Vagina (tissue), 2 donors: ENCODE measurements at regions not wholly inside any gene's neighbourhood (a gene's known extent, or its start where the extent isn't known, plus 50 kb on each side); places are given as distances from the start of the nearest gene placed in this dataset.

ENCODE experiments used
- POLR2A ChIP-seq, 2 donors: fragments of 450-650 bp; IDR thresholded peaks; one replicate each; pipeline ENCODE4 v1.6.1; 2017; ENCODE audit warnings: antibody characterized with exemption in 2 of 2, mild to moderate bottlenecking in 2 of 2, moderate library complexity in 2 of 2
- TF ChIP-seq, protein P1 (sequence below), 3 experiments: fragments of 450-650 bp in 2 of 3; fragments of 200-600 bp in 1 of 3; sonication (generic) in 1 of 3; IDR thresholded peaks; one replicate each; pipeline ENCODE4 v1.5.1; 2017 to 2019; ENCODE audit warnings: antibody characterized with exemption in 3 of 3, mild to moderate bottlenecking in 2 of 3, moderate library complexity in 2 of 3

DNA sequence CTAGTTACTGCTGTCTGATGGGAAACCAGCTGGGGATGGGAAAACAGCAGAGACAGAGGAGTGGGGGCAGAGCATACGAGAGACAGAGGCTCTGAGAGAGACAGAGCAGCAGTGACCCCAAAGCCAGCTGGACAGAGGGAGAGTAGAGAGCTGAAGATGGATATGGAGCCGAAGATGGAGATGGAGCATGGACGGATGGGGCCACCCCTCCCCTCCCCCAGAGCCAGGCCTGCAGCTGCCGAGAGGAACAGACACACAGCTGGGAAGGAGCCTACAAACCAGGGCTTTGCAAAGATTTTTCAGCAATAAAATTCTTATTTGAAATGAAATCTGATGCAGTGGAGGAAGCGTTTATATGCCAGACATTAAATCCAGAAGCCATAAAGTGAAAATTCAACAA is 167.6 kb upstream of the LINGO1 start:
- TF ChIP-seq, protein P1, sequence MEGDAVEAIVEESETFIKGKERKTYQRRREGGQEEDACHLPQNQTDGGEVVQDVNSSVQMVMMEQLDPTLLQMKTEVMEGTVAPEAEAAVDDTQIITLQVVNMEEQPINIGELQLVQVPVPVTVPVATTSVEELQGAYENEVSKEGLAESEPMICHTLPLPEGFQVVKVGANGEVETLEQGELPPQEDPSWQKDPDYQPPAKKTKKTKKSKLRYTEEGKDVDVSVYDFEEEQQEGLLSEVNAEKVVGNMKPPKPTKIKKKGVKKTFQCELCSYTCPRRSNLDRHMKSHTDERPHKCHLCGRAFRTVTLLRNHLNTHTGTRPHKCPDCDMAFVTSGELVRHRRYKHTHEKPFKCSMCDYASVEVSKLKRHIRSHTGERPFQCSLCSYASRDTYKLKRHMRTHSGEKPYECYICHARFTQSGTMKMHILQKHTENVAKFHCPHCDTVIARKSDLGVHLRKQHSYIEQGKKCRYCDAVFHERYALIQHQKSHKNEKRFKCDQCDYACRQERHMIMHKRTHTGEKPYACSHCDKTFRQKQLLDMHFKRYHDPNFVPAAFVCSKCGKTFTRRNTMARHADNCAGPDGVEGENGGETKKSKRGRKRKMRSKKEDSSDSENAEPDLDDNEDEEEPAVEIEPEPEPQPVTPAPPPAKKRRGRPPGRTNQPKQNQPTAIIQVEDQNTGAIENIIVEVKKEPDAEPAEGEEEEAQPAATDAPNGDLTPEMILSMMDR (IDR thresholded peaks at IDR 0.05) = no peak
- no peak for TF ChIP-seq POLR2A (IDR thresholded peaks at IDR 0.05)
